GM19025 (cell line): ENCODE measurements at regions not wholly inside any gene's neighbourhood (a gene's known extent, or its start where the extent isn't known, plus 50 kb on each side); places are given as distances from the start of the nearest gene placed in this dataset.

ENCODE experiments used
- ATAC-seq: cut with Tn5 transposase; IDR thresholded peaks from one replicate; pipeline ENCODE4 v1.9.1; 2021; ENCODE audit warnings: mild to moderate bottlenecking, low read depth, moderate library complexity; ENCODE audit not compliant: unreplicated experiment

GRCh38 chr6:25010902-25011625 is 75.3 kb upstream of the RIPOR2 start:
- ATAC-seq = no peak

DNA sequence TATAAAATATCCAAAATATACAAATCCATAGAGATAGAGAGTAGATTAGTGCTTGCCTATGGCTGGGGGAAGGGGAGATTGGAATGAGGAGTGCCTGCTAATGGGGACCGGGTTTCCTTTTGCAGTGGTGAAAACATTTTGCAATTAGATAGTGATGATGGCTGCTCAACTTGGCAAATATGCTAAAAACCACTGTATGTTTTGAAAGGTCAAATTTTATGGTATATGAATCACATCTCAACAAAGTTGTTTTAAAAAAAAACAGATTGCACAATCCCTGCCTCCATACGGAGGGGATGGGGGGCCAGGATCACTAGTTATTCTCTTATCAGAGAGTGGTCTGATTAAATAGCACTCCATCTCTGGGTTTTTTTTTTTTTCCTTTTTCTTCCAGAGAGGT is 76.9 kb upstream of the RIPOR2 start:
- ATAC-seq = no peak

DNA sequence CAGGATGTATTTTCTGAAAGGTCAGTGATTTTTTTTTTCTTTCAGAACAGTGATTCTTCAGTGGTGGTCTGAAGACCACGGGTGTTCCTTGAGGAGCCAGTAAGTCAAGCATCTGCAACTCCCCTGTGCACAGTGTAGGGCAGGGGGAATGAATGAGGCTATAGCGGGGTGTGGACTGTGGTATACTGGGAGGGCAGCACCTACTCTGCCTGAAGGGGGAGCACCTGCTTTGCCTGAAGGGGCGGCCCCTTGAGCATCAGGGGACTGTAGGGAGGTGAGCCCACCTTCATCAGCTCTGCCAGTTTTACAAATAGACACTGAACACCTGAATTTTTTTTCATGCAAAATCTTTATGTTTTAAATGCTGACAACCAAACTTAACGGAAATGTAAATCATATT is 77.5 kb upstream of the RIPOR2 start:
- no peak for ATAC-seq

GRCh38 chr6:25014369-25014768 is 78.6 kb upstream of the RIPOR2 start:
- ATAC-seq = no peak

- no peak for ATAC-seq
Measured at GRCh38 chr6:25014791-25015560, 79.2 kb upstream of the RIPOR2 start.

DNA sequence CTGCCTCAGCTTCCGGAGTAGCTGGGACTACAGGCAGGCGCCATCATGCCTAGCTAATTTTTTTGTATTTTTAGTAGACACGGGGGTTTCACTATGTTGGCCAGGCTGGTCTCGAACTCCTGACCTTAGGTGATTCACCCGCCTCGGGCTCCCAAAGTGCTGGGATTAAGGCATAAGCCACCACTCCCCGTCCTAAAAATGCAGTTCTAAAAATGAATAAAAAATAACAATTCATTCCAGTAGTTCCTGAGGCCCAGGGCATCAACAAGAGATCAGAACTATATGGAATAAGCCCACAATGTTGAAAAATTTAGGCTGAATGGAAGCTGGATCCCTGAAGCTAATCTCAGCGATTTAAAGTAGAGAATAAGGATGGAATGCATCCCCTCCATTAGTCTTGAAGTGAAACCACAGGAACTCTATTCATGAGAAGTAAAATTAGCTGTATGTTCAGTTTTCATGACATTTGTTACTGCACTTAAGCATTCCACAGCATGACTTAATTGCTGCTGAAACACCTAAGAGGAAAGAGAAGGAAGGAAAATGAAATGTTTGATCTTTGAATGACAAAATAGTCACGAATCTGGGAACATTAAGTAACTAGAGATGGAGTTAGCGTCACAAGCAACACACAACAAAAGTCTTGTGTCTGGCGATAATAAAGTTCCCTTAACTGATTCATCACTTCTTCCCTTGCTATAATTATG is 80.4 kb upstream of the RIPOR2 start:
- no peak for ATAC-seq

DNA sequence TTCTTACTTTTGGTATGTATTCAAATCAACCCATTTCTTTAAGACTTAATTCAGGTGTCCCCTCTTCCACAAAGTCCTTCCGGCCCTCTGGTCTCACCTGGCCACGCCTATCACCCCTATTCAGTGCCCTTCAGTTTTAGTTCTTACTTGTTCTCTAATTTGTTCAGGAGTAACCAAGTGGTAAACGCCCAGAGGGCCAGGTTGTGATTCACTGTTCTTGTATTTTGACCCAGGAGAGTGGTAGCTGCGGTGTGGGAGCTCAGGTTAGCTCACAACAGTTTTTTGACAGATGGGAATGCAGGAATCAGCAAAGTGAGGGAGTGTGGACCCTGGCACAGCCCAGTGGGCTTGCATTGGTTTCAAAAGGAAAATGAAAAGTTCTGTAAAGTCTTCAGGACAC is 81.7 kb upstream of the RIPOR2 start:
- no peak for ATAC-seq

DNA sequence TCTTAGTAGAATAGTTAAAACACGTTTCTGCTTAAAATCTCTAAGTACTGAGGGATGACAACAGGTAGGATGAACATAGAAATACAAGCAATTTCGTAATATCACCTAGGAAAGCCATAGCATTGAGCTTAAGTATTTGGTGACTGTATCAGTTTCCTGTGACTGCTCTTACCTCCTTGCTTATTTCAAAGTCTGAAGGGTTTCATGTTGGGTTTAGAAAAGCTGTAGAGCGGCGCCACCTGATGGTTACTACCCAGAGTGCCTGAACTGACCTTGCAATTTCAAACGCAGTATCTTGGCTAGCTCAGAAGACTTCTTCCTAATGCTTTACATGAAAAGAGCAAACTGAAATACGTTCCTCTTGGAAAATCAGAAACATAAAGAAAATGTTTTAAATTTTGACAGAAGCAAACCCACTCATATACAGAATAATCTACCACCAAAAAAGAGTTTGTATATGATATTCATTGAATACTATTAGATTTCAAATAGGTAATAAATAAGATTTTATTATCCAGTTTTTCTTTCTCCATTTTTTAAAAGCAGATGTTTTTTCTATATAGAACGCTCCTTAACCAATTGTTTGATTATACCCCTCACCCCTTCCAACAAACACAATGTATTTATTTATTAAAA is 82.3 kb upstream of the RIPOR2 start:
- no peak for ATAC-seq

DNA sequence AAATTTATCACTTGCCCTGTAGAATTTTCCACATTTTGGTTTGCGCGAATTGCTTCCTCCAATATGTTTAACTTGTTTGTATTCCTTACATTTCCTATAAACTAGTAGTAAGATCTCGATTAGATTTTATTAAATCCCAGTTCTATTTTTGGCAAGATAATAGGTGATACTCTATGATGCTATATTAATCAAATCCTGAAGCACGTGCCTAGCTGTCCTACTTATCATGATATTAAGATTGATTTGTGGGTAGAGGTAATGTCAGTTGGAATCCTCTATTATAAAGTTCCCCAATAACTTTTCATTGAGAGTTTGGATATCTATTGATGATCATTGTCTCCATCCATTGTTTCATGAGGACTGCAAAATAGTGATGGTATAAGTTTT is 82.8 kb upstream of the RIPOR2 start:
- no peak for ATAC-seq

DNA sequence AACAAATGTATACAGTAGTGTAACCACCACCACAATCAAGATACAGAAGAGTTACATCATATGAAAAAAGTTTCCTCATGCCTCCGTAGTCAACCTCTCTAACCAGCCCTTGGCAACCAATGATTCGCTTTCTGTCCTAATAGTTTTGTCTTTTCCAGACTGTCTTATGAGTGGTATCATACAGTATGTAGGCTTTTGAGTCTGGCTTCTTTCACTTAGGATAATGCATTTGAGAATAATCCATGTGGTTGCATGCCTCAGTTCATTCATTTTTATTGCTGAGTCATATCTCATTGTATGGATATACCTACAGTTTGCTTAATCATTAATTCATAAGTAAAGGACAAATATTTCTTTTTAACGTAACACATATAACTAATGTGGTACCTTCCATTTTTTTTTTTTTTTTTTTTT is 86.4 kb upstream of the RIPOR2 start:
- no peak for ATAC-seq

DNA sequence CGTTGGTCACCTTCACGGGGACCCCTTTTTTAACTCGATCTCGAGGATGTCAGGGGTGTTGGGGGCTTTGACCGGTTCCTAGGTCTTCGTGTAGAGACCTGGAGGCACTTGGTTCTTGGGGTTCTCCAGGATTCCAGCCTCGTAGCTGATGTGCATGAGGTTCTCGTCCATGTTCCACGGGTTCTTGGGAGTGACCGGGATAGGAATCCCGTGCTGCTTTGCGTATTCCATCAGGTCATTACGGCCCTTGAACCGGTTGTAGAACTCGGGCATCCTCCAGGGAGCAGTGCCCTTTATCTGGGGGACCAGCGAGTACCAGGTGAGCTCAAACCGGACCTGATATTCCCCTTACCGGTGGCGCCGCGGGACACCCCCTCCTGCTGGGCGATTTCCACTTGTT is 88.0 kb upstream of the RIPOR2 start:
- no peak for ATAC-seq

DNA sequence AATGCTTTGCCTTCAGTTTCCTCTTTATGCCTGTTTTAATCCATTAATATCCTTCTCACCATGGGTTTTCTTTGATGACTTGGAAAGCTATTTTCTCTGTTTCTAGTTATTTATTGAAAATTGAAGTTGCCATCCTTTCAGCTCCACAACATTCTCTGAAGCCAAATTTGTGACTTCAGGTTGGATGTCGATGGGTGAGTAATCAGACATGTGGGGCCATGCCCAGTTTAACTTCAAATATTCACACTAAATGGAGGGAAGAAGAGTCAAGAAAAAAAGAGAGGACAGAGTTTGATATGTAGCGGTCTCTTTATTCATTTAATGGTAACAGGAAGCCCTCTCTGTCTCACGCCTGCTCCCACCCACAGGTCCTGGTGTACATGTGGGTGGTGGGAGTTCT is 89.1 kb upstream of the RIPOR2 start:
- ATAC-seq = no peak

DNA sequence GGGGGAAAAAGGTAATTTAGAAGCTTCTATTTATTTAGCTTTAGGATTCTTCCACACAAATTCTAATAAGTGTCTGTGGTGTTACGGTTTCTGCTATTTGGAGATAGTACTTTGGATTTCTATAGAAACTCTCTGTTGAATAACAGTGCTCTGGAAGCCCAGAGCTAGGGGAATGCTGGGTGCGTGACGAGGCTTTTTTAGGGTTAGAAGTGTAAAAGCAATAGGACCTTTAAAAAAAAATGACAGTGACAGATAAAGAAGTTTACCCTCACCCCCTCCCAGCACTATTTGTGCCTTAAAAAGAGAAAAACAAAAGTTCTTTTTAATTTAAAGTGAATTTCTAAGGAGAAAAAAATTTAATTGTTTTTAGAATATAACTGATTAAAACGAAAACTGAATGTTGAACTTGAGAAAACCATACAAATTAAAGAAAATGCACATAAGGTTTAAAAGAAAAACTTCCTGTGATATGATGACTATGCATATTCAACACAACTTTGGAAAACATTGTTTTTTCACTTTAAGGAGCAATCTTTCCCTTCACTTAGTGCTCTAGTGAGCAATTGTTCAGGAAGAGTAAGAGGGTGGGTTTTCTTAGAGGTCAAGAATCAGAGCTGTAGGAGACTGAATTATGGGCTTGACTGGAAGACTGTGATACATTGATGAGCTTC is 89.6 kb upstream of the RIPOR2 start:
- ATAC-seq = no peak

GRCh38 chr6:25025919-25026301 is 90.2 kb upstream of the RIPOR2 start:
- no peak for ATAC-seq

- no peak for ATAC-seq
Measured at GRCh38 chr6:25026723-25027122, 91.0 kb upstream of the RIPOR2 start.

- ATAC-seq = peak; percentile 99
Measured at GRCh38 chr6:25027221-25027916, 91.6 kb upstream of the RIPOR2 start.

DNA sequence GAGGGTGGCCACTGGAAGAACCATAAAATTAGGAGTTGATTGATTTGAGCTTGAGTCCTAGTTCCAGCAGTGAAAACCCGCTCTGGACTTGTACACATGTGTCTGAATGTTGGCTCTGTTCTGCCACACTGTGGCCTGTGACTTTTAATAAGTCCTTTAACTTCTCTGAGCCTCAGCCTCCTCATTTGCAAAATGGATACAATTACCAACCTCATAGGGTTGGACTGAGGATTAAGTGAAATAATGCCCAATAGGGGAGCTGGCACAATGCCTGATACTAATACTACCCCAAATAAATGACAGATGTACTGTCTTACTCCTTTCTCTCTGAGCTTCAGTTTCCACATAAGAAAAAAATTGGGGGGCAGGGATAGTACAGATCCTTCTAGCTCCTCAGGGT is 92.6 kb upstream of the RIPOR2 start:
- no peak for ATAC-seq

DNA sequence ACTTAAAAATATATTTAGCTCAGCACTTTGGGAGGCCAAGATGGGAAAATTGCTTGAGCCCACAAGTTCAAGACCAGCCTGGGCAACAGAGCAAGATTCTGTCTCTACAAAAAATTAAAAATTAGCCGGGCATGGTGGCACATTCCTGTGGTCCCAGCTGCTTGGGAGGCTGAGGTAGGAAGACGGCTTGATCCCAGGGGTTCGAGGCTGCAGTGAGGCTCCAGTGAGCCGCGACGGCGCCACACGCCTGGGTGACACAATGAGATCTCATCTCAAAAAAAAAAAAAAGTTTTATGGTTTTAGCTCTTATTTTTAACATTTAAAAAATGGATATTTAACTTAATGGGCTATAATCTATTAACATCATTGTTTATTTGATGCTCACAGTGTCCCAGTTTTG is 97.2 kb upstream of the RIPOR2 start:
- no peak for ATAC-seq

DNA sequence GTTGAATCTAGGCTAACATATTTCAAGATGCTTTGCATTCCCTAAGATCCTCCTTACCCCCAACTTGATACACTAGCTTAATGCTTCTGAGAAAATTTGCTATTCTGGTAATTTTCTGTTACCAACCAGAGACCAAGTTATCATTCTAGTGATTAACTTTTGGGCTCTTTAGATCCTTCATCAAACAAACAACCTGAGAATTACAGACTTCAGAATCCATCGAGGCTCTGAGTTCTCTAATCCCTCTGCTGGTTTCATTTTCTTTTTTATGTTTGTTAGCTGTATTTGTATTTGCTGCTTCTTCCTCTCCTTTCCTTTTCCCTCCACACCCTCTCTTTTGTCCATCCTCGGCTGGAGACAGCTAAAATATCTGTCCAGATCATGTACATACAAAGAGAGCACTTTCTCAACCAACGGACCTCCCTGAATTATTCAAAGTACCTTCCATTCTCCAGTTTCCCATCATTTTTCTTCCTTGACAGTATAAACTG is 98.7 kb upstream of the RIPOR2 start:
- no peak for ATAC-seq

- ATAC-seq = no peak
Measured at GRCh38 chr6:25035174-25035511, 99.4 kb upstream of the RIPOR2 start.
